ENCODE measurements at regions not wholly inside any gene's neighbourhood (a gene's known extent, or its start where the extent isn't known, plus 50 kb on each side); places are given as distances from the start of the nearest gene placed in this dataset.

- TF ChIP-seq, protein P1, sequence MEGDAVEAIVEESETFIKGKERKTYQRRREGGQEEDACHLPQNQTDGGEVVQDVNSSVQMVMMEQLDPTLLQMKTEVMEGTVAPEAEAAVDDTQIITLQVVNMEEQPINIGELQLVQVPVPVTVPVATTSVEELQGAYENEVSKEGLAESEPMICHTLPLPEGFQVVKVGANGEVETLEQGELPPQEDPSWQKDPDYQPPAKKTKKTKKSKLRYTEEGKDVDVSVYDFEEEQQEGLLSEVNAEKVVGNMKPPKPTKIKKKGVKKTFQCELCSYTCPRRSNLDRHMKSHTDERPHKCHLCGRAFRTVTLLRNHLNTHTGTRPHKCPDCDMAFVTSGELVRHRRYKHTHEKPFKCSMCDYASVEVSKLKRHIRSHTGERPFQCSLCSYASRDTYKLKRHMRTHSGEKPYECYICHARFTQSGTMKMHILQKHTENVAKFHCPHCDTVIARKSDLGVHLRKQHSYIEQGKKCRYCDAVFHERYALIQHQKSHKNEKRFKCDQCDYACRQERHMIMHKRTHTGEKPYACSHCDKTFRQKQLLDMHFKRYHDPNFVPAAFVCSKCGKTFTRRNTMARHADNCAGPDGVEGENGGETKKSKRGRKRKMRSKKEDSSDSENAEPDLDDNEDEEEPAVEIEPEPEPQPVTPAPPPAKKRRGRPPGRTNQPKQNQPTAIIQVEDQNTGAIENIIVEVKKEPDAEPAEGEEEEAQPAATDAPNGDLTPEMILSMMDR (IDR thresholded peaks at IDR 0.05; ENCODE audit: poor library complexity): no peak
- TF ChIP-seq EZH2 (IDR thresholded peaks at IDR 0.05; ENCODE audit: borderline replicate concordance) (no peak), EZH2phosphoT487 (IDR thresholded peaks at IDR 0.05; ENCODE audit: low read depth, severe bottlenecking, unreplicated experiment) (no peak)
These were observed 223.0 kb downstream of the TACR3 start for GRCh38 chr4:103496800-103497199.
